ENCODE measurements at regions not wholly inside any gene's neighbourhood (a gene's known extent, or its start where the extent isn't known, plus 50 kb on each side); places are given as distances from the start of the nearest gene placed in this dataset.

GRCh38 chr17:15109608-15110007 is 155.5 kb downstream of the PMP22 start:
- no peak for DNase-seq (ENCODE audit: low read depth)

- no peak for DNase-seq (ENCODE audit: low read depth)
These were observed 156.1 kb downstream of the PMP22 start for GRCh38 chr17:15108992-15109391.

- DNase-seq (ENCODE audit: low read depth), result no peak
These were observed 158.6 kb downstream of the PMP22 start for GRCh38 chr17:15106540-15106939.

- DNase-seq (ENCODE audit: low read depth), result no peak
These were observed 161.3 kb downstream of the PMP22 start for GRCh38 chr17:15103785-15104184.

GRCh38 chr17:15101175-15101574 is 164.0 kb downstream of the PMP22 start:
- DNase-seq (ENCODE audit: low read depth), result no peak

GRCh38 chr17:15096511-15096910 is 168.6 kb downstream of the PMP22 start:
- no peak for DNase-seq (ENCODE audit: low read depth)

GRCh38 chr17:15095935-15096334 is 169.2 kb downstream of the PMP22 start:
- DNase-seq (ENCODE audit: low read depth), result no peak

GRCh38 chr17:15092762-15093161 is 172.4 kb downstream of the PMP22 start:
- DNase-seq (ENCODE audit: low read depth), result no peak

- no peak for DNase-seq (ENCODE audit: low read depth)
These were observed 172.9 kb downstream of the PMP22 start for GRCh38 chr17:15092261-15092660.

GRCh38 chr17:15091825-15092224 is 173.3 kb downstream of the PMP22 start:
- no peak for DNase-seq (ENCODE audit: low read depth)

- no peak for DNase-seq (ENCODE audit: low read depth)
These were observed 174.6 kb downstream of the PMP22 start for GRCh38 chr17:15090533-15090932.

GRCh38 chr17:15087946-15088345 is 177.2 kb downstream of the PMP22 start:
- DNase-seq (ENCODE audit: low read depth), result no peak

GRCh38 chr17:15086776-15087295 is 178.3 kb downstream of the PMP22 start:
- no peak for DNase-seq (ENCODE audit: low read depth)

- no peak for DNase-seq (ENCODE audit: low read depth)
These were observed 179.0 kb downstream of the PMP22 start for GRCh38 chr17:15085890-15086677.

GRCh38 chr17:15083225-15083624 is 181.9 kb downstream of the PMP22 start:
- DNase-seq (ENCODE audit: low read depth), result no peak

GRCh38 chr17:15081008-15081407 is 184.1 kb downstream of the PMP22 start:
- no peak for DNase-seq (ENCODE audit: low read depth)

GRCh38 chr17:15078570-15078969 is 186.6 kb downstream of the PMP22 start:
- DNase-seq (ENCODE audit: low read depth), result no peak

GRCh38 chr17:15076991-15077663 is 188.0 kb downstream of the PMP22 start:
- no peak for DNase-seq (ENCODE audit: low read depth)

- no peak for DNase-seq (ENCODE audit: low read depth)
These were observed 213.2 kb downstream of the PMP22 start for GRCh38 chr17:15051933-15052332.

- no peak for DNase-seq (ENCODE audit: low read depth)
These were observed 215.3 kb downstream of the PMP22 start for GRCh38 chr17:15049795-15050160.

GRCh38 chr17:15048933-15049794 is 216.0 kb downstream of the PMP22 start:
- no peak for DNase-seq (ENCODE audit: low read depth)

- no peak for DNase-seq (ENCODE audit: low read depth)
These were observed 216.7 kb downstream of the PMP22 start for GRCh38 chr17:15048381-15048780.

- DNase-seq (ENCODE audit: low read depth), result no peak
These were observed 222.8 kb downstream of the PMP22 start for GRCh38 chr17:15042311-15042710.
